ENCODE measurements at regions not wholly inside any gene's neighbourhood (a gene's known extent, or its start where the extent isn't known, plus 50 kb on each side); places are given as distances from the start of the nearest gene placed in this dataset.

- no peak for TF ChIP-seq CTCF (conservative IDR thresholded peaks at IDR 0.05)
- no peak for TF ChIP-seq EZH2 (IDR thresholded peaks at IDR 0.05; ENCODE audit: low read depth)
- intact Hi-C loops (cut with micrococcal nuclease; ENCODE audit: unreplicated experiment) = no loop called here
- Histone ChIP-seq H3K4me2 (no peak overlapping the region), H3K79me2 (ENCODE audit: low read depth) (no peaks in the 10 kb centered on the region), H3K9me2 (ENCODE audit: insufficient read depth) (no peaks in the 10 kb centered on the region), H3K36me3 (ENCODE audit: low read depth) (no peaks in the 10 kb centered on the region), H3K9me3 (ENCODE audit: insufficient read depth, low read depth) (peaks cover 13% of the 10 kb centered on the region; the same call in 1 of the 2 replicates), H2AFZ (no peak overlapping the region), H3K4me3 (no peak overlapping the region), H3F3A (ENCODE audit: insufficient read depth, low read depth) (peaks cover under 1% of the 10 kb centered on the region; the same call in 1 of the 2 replicates), H3K27ac (no peak overlapping the region), H3K27me3 (ENCODE audit: insufficient read depth, low read depth) (no peaks in the 10 kb centered on the region), H4K20me1 (ENCODE audit: insufficient read depth) (no peaks in the 10 kb centered on the region), H3K4me1 (replicated peaks; ENCODE audit: insufficient read depth) (no peaks in the 10 kb centered on the region)
- ChIA-PET CTCF (interaction anchor here (0.6 kb wide), 1 partner anchor 86 kb away, joined by 3 read pairs; no protein-coding TSS in a partner anchor), POLR2A (ENCODE audit: unreplicated experiment) (no interaction called here)
- peak in 1 of 2 experiments; percentile 4 for DNase-seq
- BruUV-seq (replicated peaks) = no TSS peak
These were observed 202.0 kb downstream of the SMIM20 start for GRCh38 chr4:26116057-26116456.

- no peak overlapping the region for H3K4me2 ChIP-seq
- H3K4me3 ChIP-seq = no peak overlapping the region
- no peaks in the 10 kb centered on the region for H4K20me1 ChIP-seq (ENCODE audit: insufficient read depth)
- no peaks in the 10 kb centered on the region for H3K9me2 ChIP-seq (ENCODE audit: insufficient read depth)
- intact Hi-C loops (cut with micrococcal nuclease; ENCODE audit: unreplicated experiment) = no loop called here
- no TSS peak for BruUV-seq (replicated peaks)
- H3K27me3 ChIP-seq (ENCODE audit: insufficient read depth, low read depth) = no peaks in the 10 kb centered on the region
- H3K4me1 ChIP-seq (replicated peaks; ENCODE audit: insufficient read depth) = no peaks in the 10 kb centered on the region
- H3K27ac ChIP-seq = no peak overlapping the region
- DNase-seq = no peak
- H3K9me3 ChIP-seq (ENCODE audit: insufficient read depth, low read depth) = no peaks in the 10 kb centered on the region
- no peaks in the 10 kb centered on the region for H3K79me2 ChIP-seq (ENCODE audit: low read depth)
- no peaks in the 10 kb centered on the region for H3K36me3 ChIP-seq (ENCODE audit: low read depth)
- TF ChIP-seq EZH2 (IDR thresholded peaks at IDR 0.05; ENCODE audit: low read depth) = no peak
- no peak for TF ChIP-seq CTCF (conservative IDR thresholded peaks at IDR 0.05)
- H3F3A ChIP-seq (ENCODE audit: insufficient read depth, low read depth) = no peaks in the 10 kb centered on the region
- ChIA-PET CTCF (interaction anchor here (0.7 kb wide), 1 partner anchor 150 kb away, joined by 7 read pairs; no protein-coding TSS in a partner anchor), POLR2A (ENCODE audit: unreplicated experiment) (no interaction called here)
- H2AFZ ChIP-seq = no peak overlapping the region
These were observed 200.6 kb upstream of the RBPJ start for GRCh38 chr4:26120098-26120825.

GRCh38 chr4:26122690-26123089, 198.1 kb upstream of the RBPJ start:
- no peak for DNase-seq
- no peaks in the 10 kb centered on the region for H3K9me3 ChIP-seq (ENCODE audit: insufficient read depth, low read depth)
- H3K27me3 ChIP-seq (ENCODE audit: insufficient read depth, low read depth) = no peaks in the 10 kb centered on the region
- H3K4me3 ChIP-seq = no peak overlapping the region
- POLR2A ChIA-PET (ENCODE audit: unreplicated experiment) = no interaction called here
- TF ChIP-seq EZH2 (IDR thresholded peaks at IDR 0.05; ENCODE audit: low read depth) = no peak
- no peak for TF ChIP-seq CTCF (conservative IDR thresholded peaks at IDR 0.05)
- H3K4me1 ChIP-seq (replicated peaks; ENCODE audit: insufficient read depth) = no peaks in the 10 kb centered on the region
- no peak overlapping the region for H3K4me2 ChIP-seq
- no peak overlapping the region for H3K27ac ChIP-seq
- H3K9me2 ChIP-seq (ENCODE audit: insufficient read depth) = no peaks in the 10 kb centered on the region
- H3F3A ChIP-seq (ENCODE audit: insufficient read depth, low read depth) = no peaks in the 10 kb centered on the region; the same call in 1 of the 2 replicates
- intact Hi-C loops (cut with micrococcal nuclease; ENCODE audit: unreplicated experiment) = no loop called here
- CTCF ChIA-PET = no interaction called here
- no TSS peak for BruUV-seq (replicated peaks)
- H3K79me2 ChIP-seq (ENCODE audit: low read depth) = no peaks in the 10 kb centered on the region
- no peak overlapping the region for H2AFZ ChIP-seq
- no peaks in the 10 kb centered on the region for H3K36me3 ChIP-seq (ENCODE audit: low read depth)
- no peaks in the 10 kb centered on the region for H4K20me1 ChIP-seq (ENCODE audit: insufficient read depth)

All from PC-9 (cell line).